H7 (cell line): ENCODE measurements at regions not wholly inside any gene's neighbourhood (a gene's known extent, or its start where the extent isn't known, plus 50 kb on each side); places are given as distances from the start of the nearest gene placed in this dataset.
A peak's percentile ranks its signal among the peaks of the same experiment; 100 is the strongest.

Experiments used
- DNase-seq: peaks from one replicate; pipeline ENCODE4 v3.0.0; 2012
- H3K27me3 ChIP-seq: 2 replicates; pipeline ENCODE4 v1.6.0; 2011; ENCODE audit warnings: mild to moderate bottlenecking, low read length; ENCODE audit not compliant: control insufficient read depth, insufficient read depth
- H3K36me3 ChIP-seq: replicated peaks from 2 replicates; pipeline ENCODE4 v1.5.1; 2011; ENCODE audit warnings: low read length; ENCODE audit not compliant: control insufficient read depth, insufficient read depth
- H3K4me3 ChIP-seq: 2 replicates; pipeline ENCODE4 v1.5.1; 2011; ENCODE audit warnings: low read depth, mild to moderate bottlenecking, control low read depth, low read length, moderate library complexity; ENCODE audit not compliant: insufficient read depth

- Histone ChIP-seq H3K27me3 (no peaks in the 10 kb centered on the region), H3K36me3 (no peaks in the 10 kb centered on the region), H3K4me3 (no peak overlapping the region)
- no peak for DNase-seq
These were observed 92.1 kb downstream of the HMX1 start for GRCh38 chr4:8779490-8779932.

GRCh38 chr4:8778760-8779159 lies 92.9 kb downstream of the HMX1 start:
- no peaks in the 10 kb centered on the region for H3K36me3 ChIP-seq
- H3K27me3 ChIP-seq, result no peaks in the 10 kb centered on the region
- no peak overlapping the region for H3K4me3 ChIP-seq
- DNase-seq, result peak; percentile 52

DNA sequence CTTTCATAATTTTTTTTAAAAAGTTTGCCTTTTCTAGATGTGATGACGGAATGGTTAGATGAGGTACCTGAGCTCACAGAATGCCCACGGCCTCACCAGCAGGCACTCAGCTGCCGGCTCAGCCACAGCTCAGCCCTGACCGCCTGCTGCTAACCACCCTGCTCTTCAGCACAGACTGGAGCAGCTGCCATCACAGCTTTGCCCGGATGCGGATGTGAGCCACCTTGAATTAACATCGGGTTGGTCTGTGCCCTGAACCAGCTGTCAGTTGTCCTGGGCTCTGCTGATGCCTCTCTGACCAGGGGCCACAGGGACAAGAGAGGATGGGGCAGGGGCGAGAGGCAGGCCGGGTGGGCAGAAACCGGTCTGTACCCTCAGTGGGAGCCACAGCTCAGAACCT lies 93.3 kb downstream of the HMX1 start:
- H3K27me3 ChIP-seq, result no peaks in the 10 kb centered on the region
- peak; percentile 40 for DNase-seq
- no peak overlapping the region for H3K4me3 ChIP-seq
- no peaks in the 10 kb centered on the region for H3K36me3 ChIP-seq

GRCh38 chr4:8777320-8778196 lies 94.1 kb downstream of the HMX1 start:
- H3K4me3 ChIP-seq, result no peak overlapping the region
- DNase-seq, result peak; percentile 56
- no peaks in the 10 kb centered on the region for H3K27me3 ChIP-seq
- no peaks in the 10 kb centered on the region for H3K36me3 ChIP-seq

GRCh38 chr4:8776366-8776765 lies 95.3 kb downstream of the HMX1 start:
- no peaks in the 10 kb centered on the region for H3K36me3 ChIP-seq
- DNase-seq, result no peak
- no peaks in the 10 kb centered on the region for H3K27me3 ChIP-seq
- no peak overlapping the region for H3K4me3 ChIP-seq

- H3K36me3 ChIP-seq, result no peaks in the 10 kb centered on the region
- DNase-seq, result peak; percentile 26
- no peaks in the 10 kb centered on the region for H3K27me3 ChIP-seq
These were observed 95.8 kb downstream of the HMX1 start for GRCh38 chr4:8775751-8776355.

DNA sequence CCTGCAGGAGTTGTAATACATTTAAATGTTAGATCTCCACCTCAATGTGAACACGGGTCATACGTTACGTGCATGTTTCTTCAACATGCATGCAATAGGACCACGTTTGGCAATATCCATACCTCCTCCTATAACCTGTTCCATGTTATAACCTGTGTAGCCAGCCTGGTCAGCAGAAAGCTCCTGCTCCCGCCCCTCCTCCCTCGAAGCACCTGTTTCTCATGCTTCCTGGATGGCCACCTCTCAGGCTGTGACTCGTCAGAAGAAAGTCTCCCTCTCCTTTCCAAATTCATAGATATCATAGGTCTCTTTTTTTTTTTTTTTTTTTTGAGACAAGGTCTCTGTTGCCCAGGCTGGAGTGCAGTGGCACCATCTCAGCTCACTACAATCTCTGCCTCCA lies 96.5 kb downstream of the HMX1 start:
- Histone ChIP-seq H3K27me3 (no peaks in the 10 kb centered on the region), H3K36me3 (no peaks in the 10 kb centered on the region), H3K4me3 (no peak overlapping the region)
- DNase-seq, result peak; percentile 28

More at GRCh38 chr4:8775751-8776355, 95.8 kb downstream of the HMX1 start:
- H3K4me3 ChIP-seq, result no peak overlapping the region

GRCh38 chr4:8774071-8774470 lies 97.6 kb downstream of the HMX1 start:
- Histone ChIP-seq H3K4me3 (no peak overlapping the region), H3K36me3 (no peaks in the 10 kb centered on the region), H3K27me3 (no peaks in the 10 kb centered on the region)
- DNase-seq, result peak; percentile 24

GRCh38 chr4:8773124-8773931 lies 98.3 kb downstream of the HMX1 start:
- Histone ChIP-seq H3K27me3 (no peaks in the 10 kb centered on the region), H3K4me3 (no peak overlapping the region), H3K36me3 (no peaks in the 10 kb centered on the region)
- DNase-seq, result peak; percentile 49

DNA sequence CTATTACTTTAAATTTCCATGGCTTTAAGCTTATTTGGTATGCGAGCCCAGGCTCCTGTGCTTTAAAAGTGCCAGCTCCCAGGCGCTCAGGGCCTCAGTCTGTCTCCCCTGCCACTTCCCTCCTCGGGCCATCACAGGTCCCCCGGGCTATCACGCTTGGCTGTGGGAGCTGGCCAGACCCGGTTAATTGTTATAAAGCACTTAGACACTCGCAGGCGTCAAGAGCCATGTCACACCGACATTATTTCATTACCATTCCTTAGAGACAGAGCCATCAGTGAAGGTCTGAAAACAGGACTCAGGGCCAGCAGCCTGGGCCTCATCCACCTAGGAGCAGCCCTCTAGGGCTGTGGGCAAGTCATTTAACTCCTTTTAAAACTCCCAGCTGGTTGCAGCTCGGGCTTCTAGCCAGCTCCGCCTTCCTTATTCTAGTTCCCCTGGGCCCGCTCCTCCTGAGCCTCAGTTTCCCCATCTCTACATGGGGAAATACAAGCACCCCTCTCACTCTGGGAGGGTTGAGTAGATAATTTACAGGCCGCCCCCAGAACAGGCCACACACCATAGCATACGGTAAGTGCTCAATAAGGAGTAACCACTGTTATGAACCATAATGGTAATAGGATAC lies 99.0 kb downstream of the HMX1 start:
- no peaks in the 10 kb centered on the region for H3K36me3 ChIP-seq
- H3K27me3 ChIP-seq, result no peaks in the 10 kb centered on the region
- no peak overlapping the region for H3K4me3 ChIP-seq
- DNase-seq, result peak; percentile 18

DNA sequence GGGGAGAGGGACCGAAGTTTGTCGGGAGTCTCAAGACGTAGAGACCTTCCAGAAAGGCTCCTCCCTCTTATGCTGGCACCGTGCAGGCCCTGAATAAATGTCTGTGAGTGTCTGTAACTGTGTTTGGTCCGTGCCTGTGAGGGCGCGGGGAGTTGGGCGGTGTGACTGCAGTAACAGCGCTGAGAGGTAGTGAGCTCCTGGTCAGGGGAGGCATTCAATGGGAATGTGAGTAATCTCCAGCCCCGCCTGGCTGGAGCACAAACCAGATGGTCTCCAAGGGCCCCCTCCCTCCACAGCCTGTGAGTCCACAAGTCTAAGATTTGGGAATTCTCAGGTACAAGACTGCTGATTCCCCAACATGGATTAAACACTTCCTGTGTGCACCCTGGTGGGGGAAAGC lies 100.0 kb downstream of the HMX1 start:
- no peaks in the 10 kb centered on the region for H3K36me3 ChIP-seq
- no peak for DNase-seq
- no peak overlapping the region for H3K4me3 ChIP-seq
- no peaks in the 10 kb centered on the region for H3K27me3 ChIP-seq

DNA sequence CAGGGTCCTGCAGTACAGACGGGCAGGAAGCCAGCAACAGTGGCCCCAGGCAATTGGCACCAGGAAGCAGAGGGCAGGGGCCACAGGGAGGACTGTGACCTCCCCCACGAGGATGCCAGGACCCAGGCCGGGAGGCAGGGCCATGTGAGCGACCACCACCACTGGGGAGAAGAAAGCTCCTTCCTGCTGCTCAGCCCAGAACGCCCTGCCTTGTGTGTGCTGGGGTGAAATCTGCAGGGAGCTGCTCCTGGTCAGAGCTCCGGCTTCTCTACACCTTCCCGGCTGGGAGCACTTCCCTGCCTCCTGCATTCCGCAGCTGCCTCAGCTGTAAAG lies 100.4 kb downstream of the HMX1 start:
- Histone ChIP-seq H3K4me3 (no peak overlapping the region), H3K36me3 (no peaks in the 10 kb centered on the region), H3K27me3 (no peaks in the 10 kb centered on the region)
- peak; percentile 62 for DNase-seq

DNA sequence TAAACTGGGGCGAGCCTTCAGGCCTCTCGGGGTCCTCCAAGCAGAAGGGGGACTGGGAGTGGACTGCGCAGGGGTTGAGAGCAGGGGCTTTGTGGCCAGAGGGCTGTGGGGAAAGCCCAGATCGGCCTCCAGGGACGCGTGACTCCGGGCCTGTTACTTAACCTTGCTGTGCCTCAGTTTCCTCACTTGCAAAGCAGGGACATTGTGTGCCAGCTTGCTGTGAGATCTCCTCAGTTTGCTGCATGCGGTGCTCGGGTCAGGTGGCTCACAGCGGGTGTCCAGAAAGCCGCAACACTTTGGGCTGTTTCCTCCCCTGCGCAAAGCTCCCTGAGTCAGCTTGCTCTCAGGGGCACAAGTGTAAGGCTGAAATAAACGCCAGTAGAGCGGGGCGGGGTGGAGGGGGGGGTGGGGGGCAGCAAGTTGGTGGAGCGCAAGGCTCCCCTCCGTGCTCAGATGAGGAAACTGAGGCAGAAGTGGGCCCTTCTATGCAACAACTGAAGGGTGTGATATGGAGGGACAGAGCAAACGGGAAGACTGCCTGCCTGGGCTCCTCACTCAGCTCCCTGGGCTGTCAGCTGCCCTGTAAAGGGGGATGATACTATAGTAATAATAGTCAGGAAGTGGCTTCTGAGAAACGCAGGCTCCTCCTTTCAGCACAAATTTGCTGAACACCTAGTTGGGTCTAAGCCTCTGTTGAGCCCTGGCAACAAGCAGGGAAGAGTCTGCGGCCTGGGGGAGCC lies 101.0 kb downstream of the HMX1 start:
- no peaks in the 10 kb centered on the region for H3K36me3 ChIP-seq
- peak; percentile 71 for DNase-seq
- H3K27me3 ChIP-seq, result no peaks in the 10 kb centered on the region
- H3K4me3 ChIP-seq, result no peak overlapping the region
